ENCODE measurements at regions not wholly inside any gene's neighbourhood (a gene's known extent, or its start where the extent isn't known, plus 50 kb on each side); places are given as distances from the start of the nearest gene placed in this dataset.

GRCh38 chr12:28132398-28132797, 57.9 kb upstream of the CCDC91 start:
- DNase-seq (ENCODE audit: low spot score) = no peak
- Mint-ChIP-seq H3K4me1 (ENCODE audit: unreplicated experiment) (no peaks in the 10 kb centered on the region), H3K27me3 (ENCODE audit: unreplicated experiment) (no peaks in the 10 kb centered on the region), H3K36me3 (ENCODE audit: low read depth, unreplicated experiment) (no peaks in the 10 kb centered on the region), H3K9me3 (ENCODE audit: unreplicated experiment) (no peaks in the 10 kb centered on the region), H3K27ac (ENCODE audit: unreplicated experiment) (no peak overlapping the region), H3K4me3 (ENCODE audit: unreplicated experiment) (no peak overlapping the region)
- TF ChIP-seq CTCF (IDR thresholded peaks at IDR 0.05; ENCODE audit: unreplicated experiment) = no peak

- Mint-ChIP-seq H3K4me3 (ENCODE audit: unreplicated experiment) (no peak overlapping the region), H3K9me3 (ENCODE audit: unreplicated experiment) (no peaks in the 10 kb centered on the region), H3K27me3 (ENCODE audit: unreplicated experiment) (no peaks in the 10 kb centered on the region), H3K36me3 (ENCODE audit: low read depth, unreplicated experiment) (no peaks in the 10 kb centered on the region), H3K4me1 (ENCODE audit: unreplicated experiment) (no peaks in the 10 kb centered on the region), H3K27ac (ENCODE audit: unreplicated experiment) (no peak overlapping the region)
- no peak for TF ChIP-seq CTCF (IDR thresholded peaks at IDR 0.05; ENCODE audit: unreplicated experiment)
- DNase-seq (ENCODE audit: low spot score) = no peak
Observed at GRCh38 chr12:28135801-28136439, 54.3 kb upstream of the CCDC91 start.

DNA sequence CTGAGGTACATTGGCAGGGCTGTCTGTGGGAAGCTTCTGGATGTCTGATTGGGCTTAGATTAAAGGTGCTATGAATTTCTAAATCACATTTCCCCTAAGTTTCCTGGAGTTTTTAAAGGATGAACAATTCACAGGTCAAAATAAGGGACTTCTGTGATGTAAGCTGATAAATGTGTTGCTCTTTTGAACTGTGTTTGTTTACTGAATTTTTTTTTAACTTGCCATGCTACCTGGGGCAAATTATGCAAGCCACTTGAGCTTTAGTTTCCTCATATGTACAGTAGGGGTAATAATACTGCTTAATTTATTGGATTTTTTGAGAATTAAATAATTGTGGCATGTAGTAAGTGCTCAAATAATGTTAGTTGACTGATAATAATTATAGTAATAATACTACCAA, 52.8 kb upstream of the CCDC91 start:
- TF ChIP-seq CTCF (IDR thresholded peaks at IDR 0.05; ENCODE audit: unreplicated experiment) = no peak
- H3K27me3 Mint-ChIP-seq (ENCODE audit: unreplicated experiment) = no peaks in the 10 kb centered on the region
- no peaks in the 10 kb centered on the region for H3K36me3 Mint-ChIP-seq (ENCODE audit: low read depth, unreplicated experiment)
- no peak overlapping the region for H3K4me3 Mint-ChIP-seq (ENCODE audit: unreplicated experiment)
- no peak for DNase-seq (ENCODE audit: low spot score)
- no peaks in the 10 kb centered on the region for H3K4me1 Mint-ChIP-seq (ENCODE audit: unreplicated experiment)
- H3K9me3 Mint-ChIP-seq (ENCODE audit: unreplicated experiment) = no peaks in the 10 kb centered on the region
- H3K27ac Mint-ChIP-seq (ENCODE audit: unreplicated experiment) = no peak overlapping the region

GRCh38 chr12:28140404-28140803, 49.9 kb upstream of the CCDC91 start:
- H3K36me3 Mint-ChIP-seq (ENCODE audit: low read depth, unreplicated experiment) = no peaks in the 10 kb centered on the region
- no peaks in the 10 kb centered on the region for H3K9me3 Mint-ChIP-seq (ENCODE audit: unreplicated experiment)
- H3K4me1 Mint-ChIP-seq (ENCODE audit: unreplicated experiment) = no peaks in the 10 kb centered on the region
- no peak for TF ChIP-seq CTCF (IDR thresholded peaks at IDR 0.05; ENCODE audit: unreplicated experiment)
- no peak overlapping the region for H3K27ac Mint-ChIP-seq (ENCODE audit: unreplicated experiment)
- DNase-seq (ENCODE audit: low spot score) = no peak
- no peak overlapping the region for H3K4me3 Mint-ChIP-seq (ENCODE audit: unreplicated experiment)
- no peaks in the 10 kb centered on the region for H3K27me3 Mint-ChIP-seq (ENCODE audit: unreplicated experiment)
